ENCODE measurements at regions not wholly inside any gene's neighbourhood (a gene's known extent, or its start where the extent isn't known, plus 50 kb on each side); places are given as distances from the start of the nearest gene placed in this dataset.
"Not testable (repeated sequence)": the region's sequence is repeated elsewhere in the genome, so short reads cannot be mapped to it uniquely, and the experiment has no call there.

GRCh38 chr19:27971071-27971470, 1241.9 kb downstream of the UQCRFS1 start:
- no peak for DNase-seq (ENCODE audit: low read depth)

GRCh38 chr19:27966390-27966816, 1246.5 kb downstream of the UQCRFS1 start:
- no peak for DNase-seq (ENCODE audit: low read depth)

- DNase-seq (ENCODE audit: low read depth): no peak
These were observed 1248.8 kb downstream of the UQCRFS1 start for GRCh38 chr19:27964185-27964584.

- no peak for DNase-seq (ENCODE audit: low read depth)
These were observed 1250.7 kb downstream of the UQCRFS1 start for GRCh38 chr19:27962264-27962663.

GRCh38 chr19:27955485-27956480, 1257.2 kb downstream of the UQCRFS1 start:
- DNase-seq (ENCODE audit: low read depth): no peak

- not testable (repeated sequence) for DNase-seq (ENCODE audit: low read depth)
These were observed 1270.3 kb downstream of the UQCRFS1 start for GRCh38 chr19:27942607-27943006.

- no peak for DNase-seq (ENCODE audit: low read depth)
These were observed 1276.8 kb downstream of the UQCRFS1 start for GRCh38 chr19:27936139-27936538.

GRCh38 chr19:27935669-27936068, 1277.3 kb downstream of the UQCRFS1 start:
- no peak for DNase-seq (ENCODE audit: low read depth)

- no peak for DNase-seq (ENCODE audit: low read depth)
These were observed 1283.6 kb downstream of the UQCRFS1 start for GRCh38 chr19:27929399-27929798.

- no peak for DNase-seq (ENCODE audit: low read depth)
These were observed 1287.7 kb downstream of the UQCRFS1 start for GRCh38 chr19:27925202-27925601.

- DNase-seq (ENCODE audit: low read depth): no peak
These were observed 1290.0 kb downstream of the UQCRFS1 start for GRCh38 chr19:27922970-27923369.

GRCh38 chr19:27920774-27921173, 1292.2 kb downstream of the UQCRFS1 start:
- no peak for DNase-seq (ENCODE audit: low read depth)

GRCh38 chr19:27918818-27919217, 1294.1 kb downstream of the UQCRFS1 start:
- no peak for DNase-seq (ENCODE audit: low read depth)

GRCh38 chr19:27911122-27911898, 1301.6 kb downstream of the UQCRFS1 start:
- DNase-seq (ENCODE audit: low read depth): no peak

- no peak for DNase-seq (ENCODE audit: low read depth)
These were observed 1303.1 kb downstream of the UQCRFS1 start for GRCh38 chr19:27909861-27910260.

- DNase-seq (ENCODE audit: low read depth): no peak
These were observed 1303.6 kb downstream of the UQCRFS1 start for GRCh38 chr19:27909185-27909840.

GRCh38 chr19:27906081-27906480, 1306.9 kb downstream of the UQCRFS1 start:
- no peak for DNase-seq (ENCODE audit: low read depth)

- DNase-seq (ENCODE audit: low read depth): no peak
These were observed 1307.9 kb downstream of the UQCRFS1 start for GRCh38 chr19:27905074-27905473.

- no peak for DNase-seq (ENCODE audit: low read depth)
These were observed 1311.9 kb downstream of the UQCRFS1 start for GRCh38 chr19:27901078-27901477.

GRCh38 chr19:27896091-27896490, 1316.9 kb downstream of the UQCRFS1 start:
- DNase-seq (ENCODE audit: low read depth): no peak

- DNase-seq (ENCODE audit: low read depth): no peak
These were observed 1317.8 kb downstream of the UQCRFS1 start for GRCh38 chr19:27894906-27895754.

Measured in fibroblast of gingiva (primary cell).